NCI-H510A treated with DMSO at 0.1 percent for 48 hours (cell line): ENCODE measurements at regions not wholly inside any gene's neighbourhood (a gene's known extent, or its start where the extent isn't known, plus 50 kb on each side); places are given as distances from the start of the nearest gene placed in this dataset.
"Not testable (repeated sequence)": the region's sequence is repeated elsewhere in the genome, so short reads cannot be mapped to it uniquely, and the experiment has no call there.

Experiments
- DNase-seq: peaks from one replicate; lab custom pipeline; 2025; lab: John Stamatoyannopoulos, UW

- no peak for DNase-seq
These were observed 202.9 kb downstream of the USP25 start for GRCh38 chr21:15932726-15933125.

- DNase-seq: no peak
These were observed 205.7 kb downstream of the USP25 start for GRCh38 chr21:15935530-15935929.

- no peak for DNase-seq
These were observed 213.4 kb downstream of the USP25 start for GRCh38 chr21:15943009-15943666.

GRCh38 chr21:15947677-15948076 is 217.9 kb downstream of the USP25 start:
- no peak for DNase-seq

GRCh38 chr21:15953551-15954116 is 223.9 kb downstream of the USP25 start:
- DNase-seq: no peak

GRCh38 chr21:15964236-15964855 is 234.6 kb downstream of the USP25 start:
- DNase-seq: no peak

- no peak for DNase-seq
These were observed 236.4 kb downstream of the USP25 start for GRCh38 chr21:15966231-15966630.

- no peak for DNase-seq
These were observed 236.9 kb downstream of the USP25 start for GRCh38 chr21:15966651-15967050.

- no peak for DNase-seq
These were observed 237.9 kb downstream of the USP25 start for GRCh38 chr21:15967661-15968060.

- no peak for DNase-seq
These were observed 239.1 kb downstream of the USP25 start for GRCh38 chr21:15968776-15969310.

GRCh38 chr21:15976807-15977206 is 247.0 kb downstream of the USP25 start:
- no peak for DNase-seq

GRCh38 chr21:15978215-15978738 is 248.5 kb downstream of the USP25 start:
- DNase-seq: no peak

- not testable (repeated sequence) for DNase-seq
These were observed 249.7 kb downstream of the USP25 start for GRCh38 chr21:15979493-15979892.

- DNase-seq: no peak
These were observed 256.5 kb downstream of the USP25 start for GRCh38 chr21:15986277-15986676.

GRCh38 chr21:15992171-15992570 is 262.4 kb downstream of the USP25 start:
- no peak for DNase-seq

GRCh38 chr21:15993951-15994350 is 264.2 kb downstream of the USP25 start:
- no peak for DNase-seq

- DNase-seq: no peak
These were observed 270.0 kb downstream of the USP25 start for GRCh38 chr21:15999741-16000140.

GRCh38 chr21:16002874-16003466 is 273.2 kb downstream of the USP25 start:
- no peak for DNase-seq

GRCh38 chr21:16004086-16004485 is 274.3 kb downstream of the USP25 start:
- DNase-seq: no peak

- DNase-seq: no peak
These were observed 274.7 kb downstream of the USP25 start for GRCh38 chr21:16004523-16004922.

GRCh38 chr21:16005996-16006395 is 276.2 kb downstream of the USP25 start:
- DNase-seq: no peak

GRCh38 chr21:16007943-16008342 is 278.2 kb downstream of the USP25 start:
- DNase-seq: no peak

GRCh38 chr21:16011719-16012118 is 281.9 kb downstream of the USP25 start:
- DNase-seq: no peak
